ENCODE measurements at regions not wholly inside any gene's neighbourhood (a gene's known extent, or its start where the extent isn't known, plus 50 kb on each side); places are given as distances from the start of the nearest gene placed in this dataset.

GRCh38 chr5:5609935-5610334 lies 187.5 kb downstream of the ICE1 start (continued):
- TF ChIP-seq CTCF (IDR thresholded peaks at IDR 0.05; ENCODE audit: poor library complexity, severe bottlenecking) (no peak), POLR2AphosphoS5 (IDR thresholded peaks at IDR 0.05) (no peak), RAD21 (conservative IDR thresholded peaks at IDR 0.05) (no peak)

GRCh38 chr5:5605170-5605764 lies 182.8 kb downstream of the ICE1 start:
- H2AFZ ChIP-seq (ENCODE audit: low read depth, low read length), result no peak overlapping the region
- TF ChIP-seq RAD21 (conservative IDR thresholded peaks at IDR 0.05) (no peak), POLR2AphosphoS5 (IDR thresholded peaks at IDR 0.05) (no peak), SMC3 (conservative IDR thresholded peaks at IDR 0.05; ENCODE audit: poor library complexity) (no peak), EZH2 (IDR thresholded peaks at IDR 0.05; ENCODE audit: borderline replicate concordance, insufficient read depth, low read length, poor library complexity, severe bottlenecking) (no peak), TAF1 (IDR thresholded peaks at IDR 0.05; ENCODE audit: low read depth) (no peak), CTCF (IDR thresholded peaks at IDR 0.05; ENCODE audit: poor library complexity, severe bottlenecking) (no peak), MXI1 (conservative IDR thresholded peaks at IDR 0.05; ENCODE audit: poor library complexity, severe bottlenecking) (no peak), REST (IDR thresholded peaks at IDR 0.05; ENCODE audit: borderline replicate concordance) (no peak), EP300 (conservative IDR thresholded peaks at IDR 0.05; ENCODE audit: poor library complexity, severe bottlenecking) (no peak)
- H3K36me3 ChIP-seq (ENCODE audit: insufficient read depth, low read length), result no peaks in the 10 kb centered on the region
- no peaks in the 10 kb centered on the region for H3K9me2 ChIP-seq (ENCODE audit: insufficient read depth, low read length)
- H3K4me3 ChIP-seq (ENCODE audit: low read length), result no peak overlapping the region
- H3K27ac ChIP-seq (ENCODE audit: low read length), result no peak overlapping the region
- no peaks in the 10 kb centered on the region for H3K27me3 ChIP-seq (ENCODE audit: insufficient read depth, low read depth, low read length)
- H3F3A ChIP-seq (ENCODE audit: insufficient read depth, low read length, poor library complexity, severe bottlenecking), result no peaks in the 10 kb centered on the region
- H3K4me2 ChIP-seq (ENCODE audit: low read length), result no peak overlapping the region
- H3K9me3 ChIP-seq (ENCODE audit: low read length), result no peaks in the 10 kb centered on the region
- no peaks in the 10 kb centered on the region for H4K20me1 ChIP-seq (ENCODE audit: insufficient read depth)
- H3K9ac ChIP-seq (ENCODE audit: low read length), result no peak overlapping the region
- no peaks in the 10 kb centered on the region for H3K79me2 ChIP-seq (replicated peaks; ENCODE audit: insufficient read depth, low read length)

All from neural cell (in vitro differentiated cells).